Tibial nerve (tissue), 4 donors: ENCODE measurements at regions not wholly inside any gene's neighbourhood (a gene's known extent, or its start where the extent isn't known, plus 50 kb on each side); places are given as distances from the start of the nearest gene placed in this dataset.

Experiments used
- CTCF ChIP-seq, 5 experiments: fragments of 200-600 bp in 3 of 5; fragments of 450-650 bp in 2 of 5; sonication (generic) in 3 of 5; IDR thresholded peaks; one replicate each; pipeline ENCODE4 v1.5.1; 2016 to 2019; ENCODE audit warnings: antibody characterized with exemption in 5 of 5, mild to moderate bottlenecking in 3 of 5, moderate library complexity in 2 of 5
- EP300 ChIP-seq, 2 donors: sonication (generic); formaldehyde crosslinking; IDR thresholded peaks; one replicate each; pipeline ENCODE4 v1.6.1; 2017; ENCODE audit warnings: antibody characterized with exemption in 2 of 2, mild to moderate bottlenecking in 1 of 2

DNA sequence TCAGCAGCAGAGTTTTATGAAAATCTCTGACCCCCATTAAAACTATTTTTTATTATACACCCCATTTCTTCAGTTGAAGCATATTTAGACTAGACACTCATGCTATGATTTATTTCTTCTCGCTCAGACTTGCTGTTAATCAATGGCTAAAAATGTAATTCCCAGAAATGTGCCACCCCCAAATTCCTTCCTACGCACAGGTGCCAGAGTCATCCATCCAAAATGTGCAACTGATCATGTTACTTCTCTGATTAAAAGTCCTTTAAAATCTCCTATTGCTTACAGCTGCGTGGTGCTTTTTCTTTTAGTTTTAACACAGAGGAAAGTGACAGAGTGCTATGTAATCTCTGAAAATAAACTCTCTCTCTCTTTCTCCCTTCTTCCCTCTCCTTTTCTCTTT, 954.4 kb downstream of the NCAM2 start:
- TF ChIP-seq CTCF (IDR thresholded peaks at IDR 0.05) (no peak), EP300 (IDR thresholded peaks at IDR 0.05) (no peak)
